A673 (cell line): ENCODE measurements at regions not wholly inside any gene's neighbourhood (a gene's known extent, or its start where the extent isn't known, plus 50 kb on each side); places are given as distances from the start of the nearest gene placed in this dataset.

ENCODE experiments used
- CTCF ChIP-seq: fragments of 300-800, 200-600 bp; sonication (generic); conservative IDR thresholded peaks from 2 replicates; pipeline ENCODE4 v1.5.1; 2017; ENCODE audit warnings: low read depth, mild to moderate bottlenecking, antibody characterized with exemption, low read length, moderate library complexity, mixed read lengths
- EZH2 ChIP-seq: fragments of 200-600 bp; sonication (generic); IDR thresholded peaks from 2 replicates; pipeline ENCODE4 v1.6.1; 2017; ENCODE audit warnings: borderline replicate concordance, low read depth, mild to moderate bottlenecking, mixed read lengths, antibody characterized with exemption, low read length; ENCODE audit not compliant: poor library complexity, severe bottlenecking

GRCh38 chr11:115720602-115721245, 216.5 kb upstream of the CADM1 start:
- no peak for TF ChIP-seq CTCF
- TF ChIP-seq EZH2: no peak
